ENCODE measurements at regions not wholly inside any gene's neighbourhood (a gene's known extent, or its start where the extent isn't known, plus 50 kb on each side); places are given as distances from the start of the nearest gene placed in this dataset.

- H2BK5ac ChIP-seq (ENCODE audit: low read depth, low read length): no peak overlapping the region
- H2BK15ac ChIP-seq (ENCODE audit: low read length): no peak overlapping the region
- H3K4me1 ChIP-seq (replicated peaks in 1 of 4; ENCODE audit: control insufficient read depth in 3 of 4, insufficient read depth in 4 of 4, low read length in 3 of 4): no peaks in the 10 kb centered on the region
- H3K9ac ChIP-seq (replicated peaks in 1 of 4; ENCODE audit: extremely low read depth in 1 of 4, low read depth in 3 of 4, low read length in 3 of 4): no peak overlapping the region
- no peak overlapping the region for H4K91ac ChIP-seq (replicated peaks; ENCODE audit: insufficient read length, low read length)
- no peak for DNase-seq (ENCODE audit: low read depth in 1 of 2, low spot score in 2 of 2)
- no peak overlapping the region for H2AFZ ChIP-seq (ENCODE audit: low read length)
- H3K23ac ChIP-seq (ENCODE audit: insufficient read length): no peak overlapping the region
- no peaks in the 10 kb centered on the region for H3K27me3 ChIP-seq (replicated peaks in 1 of 4; ENCODE audit: control insufficient read depth in 3 of 4, extremely low read depth in 1 of 4, insufficient read depth in 3 of 4, low read length in 3 of 4)
- H3K23me2 ChIP-seq (ENCODE audit: low read depth, low read length): no peaks in the 10 kb centered on the region
- no peaks in the 10 kb centered on the region for H3K79me1 ChIP-seq (ENCODE audit: low read depth, low read length)
- no peak overlapping the region for H3K56ac ChIP-seq (replicated peaks; ENCODE audit: insufficient read length, low read depth, low read length)
- H3K79me2 ChIP-seq (ENCODE audit: control insufficient read depth in 1 of 2, insufficient read depth in 2 of 2, low read length in 2 of 2): no peaks in the 10 kb centered on the region
- ChIA-PET CTCF (ENCODE audit: partially characterized antibody) (interaction anchor here (1.0 to 1.7 kb wide), 2 partner anchors 23 to 81 kb away, joined by 3 to 4 read pairs; no protein-coding TSS in a partner anchor), POLR2A (ENCODE audit: partially characterized antibody) (no interaction called here)
- H3K18ac ChIP-seq (ENCODE audit: extremely low read depth, low read length): no peak overlapping the region
- H4K5ac ChIP-seq (ENCODE audit: insufficient read length, low read depth, low read length): no peak overlapping the region
- no peak overlapping the region for H2BK12ac ChIP-seq (ENCODE audit: low read depth, low read length)
- no peak overlapping the region for H3K4ac ChIP-seq (replicated peaks; ENCODE audit: insufficient read length, low read depth, low read length)
- no peak for FAIRE-seq
- no peak overlapping the region for H3K27ac ChIP-seq (ENCODE audit: low read depth, low read length)
- no peak overlapping the region for H2AK5ac ChIP-seq (ENCODE audit: low read depth, low read length)
- 92% methylated on average over 3 of the region's 3 CpGs; no CpG with 5 or more reads in 1 of the 2 experiments for WGBS, 2 experiments (ENCODE audit: extremely low coverage in 1 of 2, insufficient coverage in 1 of 2, insufficient read length in 1 of 2, insufficient replicate concordance in 2 of 2, low coverage in 1 of 2, low lambda C conversion rate in 2 of 2, missing lambda C conversion rate in 1 of 2)
- H3K4me2 ChIP-seq (ENCODE audit: insufficient read depth in 1 of 2, low read depth in 2 of 2, low read length in 2 of 2): no peak overlapping the region
- no peak overlapping the region for H2BK120ac ChIP-seq (replicated peaks; ENCODE audit: low read depth, low read length)
- no peak overlapping the region for H3K14ac ChIP-seq (ENCODE audit: insufficient read length)
- no peak overlapping the region for H2BK20ac ChIP-seq (ENCODE audit: low read length)
- H4K20me1 ChIP-seq (replicated peaks in 1 of 2; ENCODE audit: control insufficient read depth in 1 of 2, insufficient read depth in 2 of 2, low read length in 2 of 2): no peaks in the 10 kb centered on the region
- no peaks in the 10 kb centered on the region for H3K9me3 ChIP-seq (ENCODE audit: insufficient read depth in 2 of 2, low read depth in 1 of 2, low read length in 1 of 2)
- no peaks in the 10 kb centered on the region for H3K36me3 ChIP-seq (ENCODE audit: control insufficient read depth in 2 of 4, insufficient read depth in 4 of 4, low read length in 3 of 4)
- H4K8ac ChIP-seq (ENCODE audit: extremely low read depth, insufficient read depth, low read length): no peak overlapping the region
- H3K4me3 ChIP-seq (ENCODE audit: extremely low read depth in 1 of 4, insufficient read depth in 2 of 4, low read depth in 3 of 4, low read length in 4 of 4): no peak overlapping the region
- TF ChIP-seq ATF3 (IDR thresholded peaks at IDR 0.05; ENCODE audit: insufficient read depth, low read depth, low read length) (no peak), POU5F1 (IDR thresholded peaks at IDR 0.05; ENCODE audit: low read depth, low read length) (no peak), CREB1 (IDR thresholded peaks at IDR 0.05) (no peak), RAD21 (IDR thresholded peaks at IDR 0.05 in 1 of 2, conservative IDR thresholded peaks at IDR 0.05 in 1 of 2; ENCODE audit: low read depth in 2 of 2, low read length in 2 of 2) (no peak), SP4 (IDR thresholded peaks at IDR 0.05; ENCODE audit: low read length) (no peak), RBBP5 (IDR thresholded peaks at IDR 0.05; ENCODE audit: borderline replicate concordance, low read depth, low read length) (no peak), TAF7 (optimal IDR thresholded peaks at IDR 0.05; ENCODE audit: borderline replicate concordance, low read depth, low read length) (no peak), CBX5 (IDR thresholded peaks at IDR 0.05; ENCODE audit: low read depth, low read length) (no peak), CBX8 (IDR thresholded peaks at IDR 0.05; ENCODE audit: borderline replicate concordance, low read depth, low read length) (no peak), SIN3A (conservative IDR thresholded peaks at IDR 0.05 in 1 of 2, IDR thresholded peaks at IDR 0.05 in 1 of 2; ENCODE audit: low read depth in 1 of 2, low read length in 2 of 2) (no peak)
- TF ChIP-seq, protein P1, sequence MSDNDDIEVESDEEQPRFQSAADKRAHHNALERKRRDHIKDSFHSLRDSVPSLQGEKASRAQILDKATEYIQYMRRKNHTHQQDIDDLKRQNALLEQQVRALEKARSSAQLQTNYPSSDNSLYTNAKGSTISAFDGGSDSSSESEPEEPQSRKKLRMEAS (IDR thresholded peaks at IDR 0.05): no peak
Observed at GRCh38 chr12:127205781-127206555, 1061.0 kb upstream of the TMEM132C start.
